ENCODE measurements at regions not wholly inside any gene's neighbourhood (a gene's known extent, or its start where the extent isn't known, plus 50 kb on each side); places are given as distances from the start of the nearest gene placed in this dataset.

DNA sequence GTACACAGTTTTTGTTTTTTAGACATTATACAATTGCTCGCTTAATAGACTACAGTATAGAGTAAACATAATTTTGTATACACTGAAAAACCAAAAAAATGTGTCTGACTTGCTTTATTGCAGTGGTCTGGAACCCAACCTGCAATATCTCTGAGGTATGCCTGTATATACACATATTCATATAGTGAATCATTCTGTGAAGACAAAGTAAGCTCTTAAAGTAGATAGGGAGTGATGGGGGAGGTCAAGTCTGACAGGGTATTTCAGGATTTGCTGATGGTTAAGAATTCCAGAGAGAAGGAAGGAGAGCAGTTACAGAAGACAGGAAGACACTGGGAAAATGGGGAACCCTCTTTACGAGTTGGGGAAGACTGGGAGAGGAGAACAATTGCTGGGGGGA lies 417.9 kb downstream of the CD109 start:
- ChIA-PET CTCF (no interaction called here), POLR2A (no interaction called here)
- TF ChIP-seq, protein P1, sequence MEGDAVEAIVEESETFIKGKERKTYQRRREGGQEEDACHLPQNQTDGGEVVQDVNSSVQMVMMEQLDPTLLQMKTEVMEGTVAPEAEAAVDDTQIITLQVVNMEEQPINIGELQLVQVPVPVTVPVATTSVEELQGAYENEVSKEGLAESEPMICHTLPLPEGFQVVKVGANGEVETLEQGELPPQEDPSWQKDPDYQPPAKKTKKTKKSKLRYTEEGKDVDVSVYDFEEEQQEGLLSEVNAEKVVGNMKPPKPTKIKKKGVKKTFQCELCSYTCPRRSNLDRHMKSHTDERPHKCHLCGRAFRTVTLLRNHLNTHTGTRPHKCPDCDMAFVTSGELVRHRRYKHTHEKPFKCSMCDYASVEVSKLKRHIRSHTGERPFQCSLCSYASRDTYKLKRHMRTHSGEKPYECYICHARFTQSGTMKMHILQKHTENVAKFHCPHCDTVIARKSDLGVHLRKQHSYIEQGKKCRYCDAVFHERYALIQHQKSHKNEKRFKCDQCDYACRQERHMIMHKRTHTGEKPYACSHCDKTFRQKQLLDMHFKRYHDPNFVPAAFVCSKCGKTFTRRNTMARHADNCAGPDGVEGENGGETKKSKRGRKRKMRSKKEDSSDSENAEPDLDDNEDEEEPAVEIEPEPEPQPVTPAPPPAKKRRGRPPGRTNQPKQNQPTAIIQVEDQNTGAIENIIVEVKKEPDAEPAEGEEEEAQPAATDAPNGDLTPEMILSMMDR (IDR thresholded peaks at IDR 0.05; ENCODE audit: control extremely low read depth, extremely low read depth, low read depth, missing control alignments): no peak
- DNase-seq (ENCODE audit: extremely low spot score): no peak

DNA sequence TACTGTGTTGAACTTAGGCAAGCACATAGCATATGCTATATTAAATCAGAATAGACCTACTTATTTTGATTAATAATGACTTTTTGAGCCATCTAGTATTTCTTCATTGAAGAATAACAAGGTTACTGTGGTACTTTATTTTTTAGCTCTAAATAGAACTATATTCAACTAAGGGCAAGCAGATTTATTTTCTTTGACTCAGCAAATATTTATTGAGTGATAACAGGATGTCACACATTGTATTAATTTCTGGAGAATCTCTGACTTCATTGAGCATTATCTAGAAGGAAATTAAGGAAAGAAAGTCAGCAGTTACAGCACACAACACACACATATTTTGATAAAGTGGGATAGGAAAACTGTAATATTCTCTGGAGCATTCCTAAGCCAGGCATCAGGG lies 407.4 kb downstream of the CD109 start:
- no peak for DNase-seq (ENCODE audit: extremely low spot score)
- CTCF ChIA-PET: interaction anchor here (1.0 to 1.9 kb wide), 2 partner anchors 9 to 12 kb away, joined by 3 to 17 read pairs; no protein-coding TSS in a partner anchor
- TF ChIP-seq, protein P1 (IDR thresholded peaks at IDR 0.05; ENCODE audit: control extremely low read depth, extremely low read depth, low read depth, missing control alignments): no peak
- POLR2A ChIA-PET: no interaction called here

DNA sequence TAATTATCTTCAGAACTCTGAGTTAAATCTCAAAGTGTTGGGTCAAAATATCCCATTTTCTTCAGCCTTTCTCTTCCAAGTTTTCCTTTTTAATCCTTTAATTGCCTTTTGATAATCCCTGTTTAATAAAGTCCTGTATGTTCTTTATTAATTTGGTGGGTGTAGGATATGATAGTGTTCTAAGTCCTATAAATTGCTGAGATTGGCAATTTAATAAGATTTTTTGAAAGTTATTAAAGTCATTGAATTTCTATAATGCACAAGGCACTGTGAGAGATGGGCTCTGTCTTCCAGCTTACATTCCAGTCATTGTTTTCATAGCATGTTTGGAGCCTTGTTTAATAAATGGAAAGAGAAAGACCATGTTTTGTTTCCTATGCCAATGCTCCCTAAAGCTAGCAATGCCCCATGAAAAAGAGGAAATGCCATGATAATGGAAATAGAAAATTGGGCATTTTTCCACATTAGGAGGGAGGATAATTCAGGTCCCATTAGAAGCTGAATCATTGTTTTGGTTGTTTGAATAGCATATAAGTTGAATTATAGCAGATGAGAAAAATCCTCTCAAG lies 404.8 kb downstream of the CD109 start:
- TF ChIP-seq, protein P1 (IDR thresholded peaks at IDR 0.05; ENCODE audit: control extremely low read depth, extremely low read depth, low read depth, missing control alignments): no peak
- ChIA-PET POLR2A (no interaction called here), CTCF (interaction anchor here (0.9 to 1.1 kb wide), 2 partner anchors 9 to 11 kb away, joined by 3 to 5 read pairs; no protein-coding TSS in a partner anchor)
- DNase-seq (ENCODE audit: extremely low spot score): no peak

DNA sequence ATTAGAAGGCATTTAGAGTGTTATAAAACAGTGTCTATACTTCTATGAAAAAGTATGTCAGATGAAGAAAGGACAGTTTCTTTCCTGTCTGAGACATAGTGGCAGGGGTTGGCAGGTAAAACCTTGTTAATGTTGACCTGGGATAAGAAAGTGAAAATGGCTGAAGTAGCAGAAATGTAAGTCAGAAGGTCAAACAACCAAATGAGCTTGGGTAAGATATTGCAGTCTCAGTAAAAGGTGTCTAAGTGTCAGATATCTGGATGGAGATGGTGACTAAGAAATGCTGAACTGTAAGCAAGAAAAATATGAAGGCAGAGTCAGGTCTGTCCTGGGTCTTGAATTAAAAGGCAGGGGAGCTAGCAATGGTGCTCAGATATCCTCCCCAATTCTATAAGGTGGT lies 400.3 kb downstream of the CD109 start:
- ChIA-PET POLR2A (no interaction called here), CTCF (interaction anchor here (1.1 to 2.1 kb wide), 5 partner anchors 8 to 1112 kb away, joined by 3 to 7 read pairs (median 4); no protein-coding TSS in a partner anchor)
- TF ChIP-seq, protein P1 (IDR thresholded peaks at IDR 0.05; ENCODE audit: control extremely low read depth, extremely low read depth, low read depth, missing control alignments): no peak
- no peak for DNase-seq (ENCODE audit: extremely low spot score)

DNA sequence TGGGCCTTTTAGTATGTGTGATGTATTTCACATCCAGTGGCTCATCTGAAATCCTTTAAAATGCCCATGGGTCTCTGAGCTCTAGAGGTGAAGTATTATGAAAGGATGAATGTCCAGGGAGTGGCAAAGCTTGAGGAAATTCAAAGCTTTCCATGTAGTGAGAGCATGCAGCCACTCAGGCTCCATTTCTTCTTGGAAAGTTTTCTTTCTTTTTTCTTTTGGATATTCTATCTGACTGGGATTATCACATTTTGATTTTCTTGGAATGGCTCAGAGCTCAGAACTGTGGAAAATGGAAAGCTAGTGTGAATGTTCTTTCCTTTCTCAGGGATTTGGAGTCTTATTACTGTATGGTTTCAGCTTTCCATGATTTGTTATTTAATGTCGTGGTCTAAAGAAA lies 397.4 kb downstream of the CD109 start:
- TF ChIP-seq, protein P1 (IDR thresholded peaks at IDR 0.05; ENCODE audit: control extremely low read depth, extremely low read depth, low read depth, missing control alignments): no peak
- CTCF ChIA-PET: interaction anchor here (0.9 to 5.0 kb wide), 7 partner anchors 11 to 1117 kb away, joined by 3 to 67 read pairs (median 4); no protein-coding TSS in a partner anchor
- no peak for DNase-seq (ENCODE audit: extremely low spot score)
- POLR2A ChIA-PET: no interaction called here

DNA sequence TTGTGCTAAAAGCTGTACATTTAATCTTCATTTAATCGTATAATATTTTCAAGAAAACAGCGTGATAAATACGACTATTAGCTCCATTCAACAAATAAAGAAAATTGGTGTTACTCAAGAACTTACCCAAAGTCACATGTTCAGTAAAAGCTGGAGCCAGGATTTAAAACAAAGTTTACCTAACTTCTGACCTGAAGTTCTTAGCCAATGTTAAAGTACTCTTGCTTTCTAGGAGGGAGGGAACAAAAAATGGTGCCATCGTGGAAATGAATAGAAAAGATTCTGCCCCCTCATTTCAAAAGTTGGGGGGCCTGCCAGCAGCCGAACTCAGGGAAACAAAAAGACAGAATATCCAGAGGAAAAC lies 395.8 kb downstream of the CD109 start:
- ChIA-PET CTCF (interaction anchor here (0.7 to 5.0 kb wide), 28 partner anchors 8 to 1144 kb away, joined by 3 to 67 read pairs (median 4); partner anchors contain the start of gene COL12A1), POLR2A (no interaction called here)
- DNase-seq (ENCODE audit: extremely low spot score): no peak
- TF ChIP-seq, protein P1 (IDR thresholded peaks at IDR 0.05; ENCODE audit: control extremely low read depth, extremely low read depth, low read depth, missing control alignments): no peak

Data from GM10248 (cell line).